ENCODE measurements at regions not wholly inside any gene's neighbourhood (a gene's known extent, or its start where the extent isn't known, plus 50 kb on each side); places are given as distances from the start of the nearest gene placed in this dataset.

DNA sequence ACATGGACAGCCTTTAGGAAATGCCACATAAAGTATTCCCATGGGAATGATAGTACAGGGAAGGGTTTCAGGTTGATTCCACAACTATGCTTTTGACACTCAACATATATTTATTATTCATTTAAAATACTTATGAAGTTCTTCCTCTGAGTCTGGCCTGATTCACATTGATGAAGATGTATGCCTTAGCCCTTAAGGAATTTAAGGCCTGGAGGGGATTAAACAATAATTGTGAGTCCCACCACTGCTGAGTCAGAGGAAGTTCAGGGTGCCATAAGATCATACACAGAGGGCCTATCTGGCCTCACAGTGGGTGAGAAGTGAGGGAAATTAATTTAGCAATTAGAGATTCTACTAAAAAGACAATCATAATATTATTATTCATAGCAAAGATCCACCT lies 161.1 kb upstream of the SNX19 start:
- TF ChIP-seq, protein P1, sequence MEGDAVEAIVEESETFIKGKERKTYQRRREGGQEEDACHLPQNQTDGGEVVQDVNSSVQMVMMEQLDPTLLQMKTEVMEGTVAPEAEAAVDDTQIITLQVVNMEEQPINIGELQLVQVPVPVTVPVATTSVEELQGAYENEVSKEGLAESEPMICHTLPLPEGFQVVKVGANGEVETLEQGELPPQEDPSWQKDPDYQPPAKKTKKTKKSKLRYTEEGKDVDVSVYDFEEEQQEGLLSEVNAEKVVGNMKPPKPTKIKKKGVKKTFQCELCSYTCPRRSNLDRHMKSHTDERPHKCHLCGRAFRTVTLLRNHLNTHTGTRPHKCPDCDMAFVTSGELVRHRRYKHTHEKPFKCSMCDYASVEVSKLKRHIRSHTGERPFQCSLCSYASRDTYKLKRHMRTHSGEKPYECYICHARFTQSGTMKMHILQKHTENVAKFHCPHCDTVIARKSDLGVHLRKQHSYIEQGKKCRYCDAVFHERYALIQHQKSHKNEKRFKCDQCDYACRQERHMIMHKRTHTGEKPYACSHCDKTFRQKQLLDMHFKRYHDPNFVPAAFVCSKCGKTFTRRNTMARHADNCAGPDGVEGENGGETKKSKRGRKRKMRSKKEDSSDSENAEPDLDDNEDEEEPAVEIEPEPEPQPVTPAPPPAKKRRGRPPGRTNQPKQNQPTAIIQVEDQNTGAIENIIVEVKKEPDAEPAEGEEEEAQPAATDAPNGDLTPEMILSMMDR (IDR thresholded peaks at IDR 0.05) = no peak
- no peak for TF ChIP-seq POLR2A (IDR thresholded peaks at IDR 0.05)

Measured in right lobe of liver (tissue), 4 donors.